Panc1 (cell line): ENCODE measurements at regions not wholly inside any gene's neighbourhood (a gene's known extent, or its start where the extent isn't known, plus 50 kb on each side); places are given as distances from the start of the nearest gene placed in this dataset.

Source experiments
- ATAC-seq: fragments of 200-7000 bp; cut with Tn5 transposase; 2 replicates; pipeline ENCODE4 v1.9.1; 2020; ENCODE audit warnings: mild to moderate bottlenecking, moderate library complexity
- BruUV-seq: library from RNA; stranded (reverse); fragments of 400-500 nt; replicated peaks from 2 replicates; lab custom pipeline; 2021; lab: Mats Ljungman, UMichigan
- CTCF ChIA-PET: fragments of 300-600 bp; sonication (Branson Sonifier 250); formaldehyde crosslinking; loops from one replicate; lab custom pipeline; 2022; ENCODE audit warnings: antibody characterized with exemption; lab: Charles Lee
- POLR2A ChIA-PET: fragments of 300-600 bp; sonication (Branson Sonifier 250); formaldehyde crosslinking; loops from one replicate; lab custom pipeline; 2022; ENCODE audit warnings: antibody characterized with exemption; lab: Charles Lee
- DNase-seq: peaks from one replicate; pipeline ENCODE4 v3.0.0-alpha.2; 2010; ENCODE audit warnings: low read depth, low spot score
- H3K27ac ChIP-seq: 2 replicates; pipeline ENCODE4 v1.5.1; 2011; ENCODE audit warnings: mild to moderate bottlenecking, low read length, inconsistent platforms
- H3K27me3 ChIP-seq: fragments of 200-500 bp; sonication (Bioruptor generic); 2 replicates; pipeline ENCODE4 v1.6.0; 2014; ENCODE audit warnings: low read length, inconsistent platforms; ENCODE audit not compliant: control insufficient read depth, insufficient read depth
- H3K36me3 ChIP-seq: fragments of 200-500 bp; sonication (Bioruptor generic); 2 replicates; pipeline ENCODE4 v1.5.1; 2014; ENCODE audit warnings: inconsistent platforms, mild to moderate bottlenecking, low read length, moderate library complexity; ENCODE audit not compliant: control insufficient read depth, insufficient read depth
- H3K4me1 ChIP-seq: 2 replicates; pipeline ENCODE4 v1.5.1; 2011; ENCODE audit warnings: inconsistent platforms, mild to moderate bottlenecking, low read length, moderate library complexity; ENCODE audit not compliant: control insufficient read depth, insufficient read depth
- H3K4me3 ChIP-seq, 2 experiments: 2 replicates each; pipeline ENCODE4 v1.5.1; 2011 to 2012; ENCODE audit warnings: low read depth in 2 of 2, low read length in 2 of 2, mild to moderate bottlenecking in 2 of 2, inconsistent platforms in 1 of 2, moderate library complexity in 1 of 2
- H3K9me3 ChIP-seq: fragments of 200-500 bp; sonication (Bioruptor generic); 2 replicates; pipeline ENCODE4 v1.5.1; 2014; ENCODE audit warnings: low read depth, mild to moderate bottlenecking, inconsistent platforms, low read length, moderate library complexity; ENCODE audit not compliant: control insufficient read depth, insufficient read depth
- POLR2AphosphoS5 ChIP-seq: IDR thresholded peaks from 2 replicates; pipeline ENCODE4 v1.6.1; 2012; ENCODE audit warnings: mild to moderate bottlenecking, low read depth, low read length, moderate library complexity
- SIN3A ChIP-seq: IDR thresholded peaks from 2 replicates; pipeline ENCODE4 v1.6.1; 2012; ENCODE audit warnings: low read depth, mild to moderate bottlenecking, low read length, moderate library complexity, borderline replicate concordance; ENCODE audit not compliant: insufficient read depth
- TCF7L2 ChIP-seq: IDR thresholded peaks from 2 replicates; pipeline ENCODE4 v1.6.1; 2011; ENCODE audit warnings: mild to moderate bottlenecking, low read depth, low read length, inconsistent platforms
- in situ Hi-C: cut with HindIII; loops from 2 replicates; pipeline ENCODE4 v1.10.0; 2016; ENCODE audit warnings: low sequenced_read_pairs, low pct_unique_long_range_greater_than_20kb
- intact Hi-C: fragments of 100-400 bp; cut with micrococcal nuclease; formaldehyde crosslinking; loops from one replicate; pipeline ENCODE4 v1.10.0; 2022; ENCODE audit not compliant: unreplicated experiment
- TF ChIP-seq, protein P1 (sequence below), 2 experiments: IDR thresholded peaks; 2 replicates each; pipeline ENCODE4 v1.6.1; 2011 to 2012; ENCODE audit warnings: low read depth in 2 of 2, control low read depth in 1 of 2, low read length in 1 of 2, mild to moderate bottlenecking in 1 of 2, moderate library complexity in 1 of 2; ENCODE audit not compliant: insufficient read depth in 1 of 2
- TF ChIP-seq, protein P2 (sequence below): fragments of 450-650 bp; IDR thresholded peaks from 2 replicates; pipeline ENCODE4 v1.5.1; 2017; ENCODE audit warnings: mild to moderate bottlenecking

DNA sequence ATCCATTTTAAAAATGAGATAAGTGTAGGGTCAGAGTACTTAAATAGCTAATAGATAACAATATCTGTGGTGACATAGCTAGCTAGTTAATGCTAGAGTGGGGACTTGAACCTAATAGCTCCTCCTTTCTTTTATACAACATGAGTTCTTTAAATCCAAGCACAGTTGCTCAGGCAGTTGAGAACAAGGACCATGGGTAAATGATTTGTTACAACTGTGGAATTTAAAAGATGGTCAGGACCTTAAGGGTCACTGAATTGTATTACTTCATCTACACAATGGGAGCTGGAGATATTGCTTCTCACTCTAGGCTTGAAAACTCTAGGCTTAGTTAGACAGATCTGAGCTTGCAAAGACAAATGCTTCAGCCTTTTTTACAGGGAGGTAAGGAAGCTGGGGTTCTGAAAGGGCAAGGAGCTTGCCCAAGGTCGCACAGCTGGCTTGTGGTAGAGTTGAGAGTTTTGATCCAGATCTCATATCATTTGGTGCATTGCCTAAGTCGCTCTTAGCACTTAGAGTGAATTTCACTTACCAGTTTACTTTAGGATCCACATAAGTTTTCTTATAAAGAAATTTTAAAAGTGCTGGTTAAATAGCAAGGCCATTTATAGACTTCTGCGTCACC is 90.2 kb downstream of the EDEM1 start:
- CTCF ChIA-PET = no interaction called here
- DNase-seq (no peak), ATAC-seq (no peak)
- Histone ChIP-seq H3K36me3 (no peaks in the 10 kb centered on the region), H3K27ac (no peak overlapping the region), H3K9me3 (no peaks in the 10 kb centered on the region), H3K4me1 (no peaks in the 10 kb centered on the region), H3K4me3 (no peak overlapping the region), H3K27me3 (no peaks in the 10 kb centered on the region)
- intact Hi-C loops (no loop called here), in situ Hi-C loops (no loop called here)
- TF ChIP-seq SIN3A (no peak), POLR2AphosphoS5 (no peak), TCF7L2 (no peak)
- TF ChIP-seq, protein P1, sequence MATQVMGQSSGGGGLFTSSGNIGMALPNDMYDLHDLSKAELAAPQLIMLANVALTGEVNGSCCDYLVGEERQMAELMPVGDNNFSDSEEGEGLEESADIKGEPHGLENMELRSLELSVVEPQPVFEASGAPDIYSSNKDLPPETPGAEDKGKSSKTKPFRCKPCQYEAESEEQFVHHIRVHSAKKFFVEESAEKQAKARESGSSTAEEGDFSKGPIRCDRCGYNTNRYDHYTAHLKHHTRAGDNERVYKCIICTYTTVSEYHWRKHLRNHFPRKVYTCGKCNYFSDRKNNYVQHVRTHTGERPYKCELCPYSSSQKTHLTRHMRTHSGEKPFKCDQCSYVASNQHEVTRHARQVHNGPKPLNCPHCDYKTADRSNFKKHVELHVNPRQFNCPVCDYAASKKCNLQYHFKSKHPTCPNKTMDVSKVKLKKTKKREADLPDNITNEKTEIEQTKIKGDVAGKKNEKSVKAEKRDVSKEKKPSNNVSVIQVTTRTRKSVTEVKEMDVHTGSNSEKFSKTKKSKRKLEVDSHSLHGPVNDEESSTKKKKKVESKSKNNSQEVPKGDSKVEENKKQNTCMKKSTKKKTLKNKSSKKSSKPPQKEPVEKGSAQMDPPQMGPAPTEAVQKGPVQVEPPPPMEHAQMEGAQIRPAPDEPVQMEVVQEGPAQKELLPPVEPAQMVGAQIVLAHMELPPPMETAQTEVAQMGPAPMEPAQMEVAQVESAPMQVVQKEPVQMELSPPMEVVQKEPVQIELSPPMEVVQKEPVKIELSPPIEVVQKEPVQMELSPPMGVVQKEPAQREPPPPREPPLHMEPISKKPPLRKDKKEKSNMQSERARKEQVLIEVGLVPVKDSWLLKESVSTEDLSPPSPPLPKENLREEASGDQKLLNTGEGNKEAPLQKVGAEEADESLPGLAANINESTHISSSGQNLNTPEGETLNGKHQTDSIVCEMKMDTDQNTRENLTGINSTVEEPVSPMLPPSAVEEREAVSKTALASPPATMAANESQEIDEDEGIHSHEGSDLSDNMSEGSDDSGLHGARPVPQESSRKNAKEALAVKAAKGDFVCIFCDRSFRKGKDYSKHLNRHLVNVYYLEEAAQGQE (IDR thresholded peaks at IDR 0.05; ENCODE audit: insufficient read depth in 1 of 2, low read depth in 2 of 2, low read length in 1 of 2) = no peak
- TF ChIP-seq, protein P2, sequence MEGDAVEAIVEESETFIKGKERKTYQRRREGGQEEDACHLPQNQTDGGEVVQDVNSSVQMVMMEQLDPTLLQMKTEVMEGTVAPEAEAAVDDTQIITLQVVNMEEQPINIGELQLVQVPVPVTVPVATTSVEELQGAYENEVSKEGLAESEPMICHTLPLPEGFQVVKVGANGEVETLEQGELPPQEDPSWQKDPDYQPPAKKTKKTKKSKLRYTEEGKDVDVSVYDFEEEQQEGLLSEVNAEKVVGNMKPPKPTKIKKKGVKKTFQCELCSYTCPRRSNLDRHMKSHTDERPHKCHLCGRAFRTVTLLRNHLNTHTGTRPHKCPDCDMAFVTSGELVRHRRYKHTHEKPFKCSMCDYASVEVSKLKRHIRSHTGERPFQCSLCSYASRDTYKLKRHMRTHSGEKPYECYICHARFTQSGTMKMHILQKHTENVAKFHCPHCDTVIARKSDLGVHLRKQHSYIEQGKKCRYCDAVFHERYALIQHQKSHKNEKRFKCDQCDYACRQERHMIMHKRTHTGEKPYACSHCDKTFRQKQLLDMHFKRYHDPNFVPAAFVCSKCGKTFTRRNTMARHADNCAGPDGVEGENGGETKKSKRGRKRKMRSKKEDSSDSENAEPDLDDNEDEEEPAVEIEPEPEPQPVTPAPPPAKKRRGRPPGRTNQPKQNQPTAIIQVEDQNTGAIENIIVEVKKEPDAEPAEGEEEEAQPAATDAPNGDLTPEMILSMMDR = no peak
- POLR2A ChIA-PET = no interaction called here
- no TSS peak for BruUV-seq

DNA sequence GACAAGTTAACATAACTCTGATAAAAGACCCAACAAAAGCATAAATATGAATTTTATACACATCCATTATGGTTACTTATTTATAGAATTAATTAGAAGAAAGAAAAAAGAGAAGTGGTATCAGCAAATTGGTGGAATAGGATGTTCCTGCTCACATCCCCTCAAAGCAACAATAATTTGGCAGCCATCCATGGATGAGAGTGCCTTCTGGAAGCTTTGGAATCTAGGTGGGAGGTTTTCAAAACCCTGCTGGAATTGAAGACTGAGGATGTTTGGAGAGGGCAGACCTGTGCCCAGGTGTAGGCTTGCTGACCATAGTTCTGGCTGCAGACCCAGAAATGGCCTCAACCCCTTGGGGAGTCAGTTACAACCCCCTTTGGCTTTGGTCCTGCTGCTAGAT is 91.2 kb downstream of the EDEM1 start:
- Histone ChIP-seq H3K4me1 (no peaks in the 10 kb centered on the region), H3K27me3 (no peaks in the 10 kb centered on the region), H3K36me3 (no peaks in the 10 kb centered on the region), H3K4me3 (no peak overlapping the region), H3K27ac (no peak overlapping the region), H3K9me3 (no peaks in the 10 kb centered on the region)
- TF ChIP-seq, protein P1 (IDR thresholded peaks at IDR 0.05; ENCODE audit: insufficient read depth in 1 of 2, low read depth in 2 of 2, low read length in 1 of 2) = no peak
- TF ChIP-seq TCF7L2 (no peak), SIN3A (no peak), POLR2AphosphoS5 (no peak)
- TF ChIP-seq, protein P2 = no peak
- CTCF ChIA-PET = no interaction called here
- POLR2A ChIA-PET = no interaction called here
- intact Hi-C loops = no loop called here
- no peak for DNase-seq
- BruUV-seq = no TSS peak
- in situ Hi-C loops = no loop called here
- ATAC-seq = no peak
